HG03460 (cell line): ENCODE measurements at regions not wholly inside any gene's neighbourhood (a gene's known extent, or its start where the extent isn't known, plus 50 kb on each side); places are given as distances from the start of the nearest gene placed in this dataset.

ENCODE experiments used
- ATAC-seq: cut with Tn5 transposase; IDR thresholded peaks from one replicate; pipeline ENCODE4 v1.9.1; 2021; ENCODE audit not compliant: unreplicated experiment

DNA sequence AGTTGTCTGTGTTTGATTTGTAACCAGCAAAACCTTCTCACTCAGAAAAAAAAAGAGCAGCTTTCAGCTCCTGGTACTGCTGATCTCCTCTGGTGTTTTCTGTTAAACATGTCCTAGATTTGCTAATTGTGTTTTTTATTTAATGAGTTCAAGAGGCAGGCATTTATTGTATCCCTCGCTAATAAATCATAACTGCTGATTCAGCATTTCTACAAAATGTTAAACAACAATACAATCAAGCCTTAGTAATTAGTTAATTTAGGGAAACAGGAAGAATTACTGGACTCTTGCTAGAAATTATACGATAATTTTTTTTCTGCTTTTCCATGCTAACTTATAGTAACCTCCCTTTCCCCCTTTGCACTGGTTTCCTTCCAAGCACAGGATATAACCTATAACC is 66.8 kb upstream of the NRP1 start:
- no peak for ATAC-seq

- ATAC-seq, result no peak
These were observed 64.3 kb upstream of the NRP1 start for GRCh38 chr10:33398796-33399195.

- no peak for ATAC-seq
These were observed 62.5 kb upstream of the NRP1 start for GRCh38 chr10:33396938-33397337.

DNA sequence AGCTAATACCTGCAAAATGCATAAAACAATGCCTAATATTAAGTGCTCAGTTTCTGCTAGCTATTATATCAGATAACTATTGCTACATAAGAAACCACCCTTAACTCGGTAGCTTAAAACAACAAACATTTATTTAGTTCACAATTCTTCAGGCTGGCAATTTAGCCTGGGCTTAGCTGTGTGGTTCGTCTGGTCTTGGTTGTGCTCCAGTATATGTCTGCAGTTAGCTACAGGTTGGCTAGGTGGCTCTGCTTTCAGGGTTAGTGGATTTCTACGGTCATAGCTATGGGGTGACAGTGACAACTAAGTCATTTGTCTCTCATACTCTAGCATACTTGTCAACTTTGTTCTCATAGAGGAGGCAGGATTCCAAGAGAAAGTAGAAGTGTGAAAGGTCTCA is 61.8 kb upstream of the NRP1 start:
- no peak for ATAC-seq

DNA sequence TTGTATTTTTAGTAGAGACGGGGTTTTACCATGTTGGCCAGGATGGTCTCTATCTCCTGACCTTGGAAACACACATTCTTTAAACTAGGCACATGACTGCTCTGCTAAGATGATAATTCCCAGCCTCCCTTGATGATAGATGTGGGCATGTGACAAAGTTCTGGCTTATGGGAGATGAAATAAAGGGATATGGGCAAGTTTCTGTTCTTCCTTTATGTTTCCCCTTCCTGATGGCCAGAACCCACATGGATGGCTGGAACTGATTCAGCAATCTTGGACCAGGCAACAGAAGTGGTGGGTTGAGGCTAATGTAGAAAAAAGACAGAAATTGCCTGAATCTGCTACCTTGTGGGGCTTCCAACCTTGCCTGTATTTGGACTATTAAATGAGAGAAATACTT is 60.7 kb upstream of the NRP1 start:
- ATAC-seq, result no peak

DNA sequence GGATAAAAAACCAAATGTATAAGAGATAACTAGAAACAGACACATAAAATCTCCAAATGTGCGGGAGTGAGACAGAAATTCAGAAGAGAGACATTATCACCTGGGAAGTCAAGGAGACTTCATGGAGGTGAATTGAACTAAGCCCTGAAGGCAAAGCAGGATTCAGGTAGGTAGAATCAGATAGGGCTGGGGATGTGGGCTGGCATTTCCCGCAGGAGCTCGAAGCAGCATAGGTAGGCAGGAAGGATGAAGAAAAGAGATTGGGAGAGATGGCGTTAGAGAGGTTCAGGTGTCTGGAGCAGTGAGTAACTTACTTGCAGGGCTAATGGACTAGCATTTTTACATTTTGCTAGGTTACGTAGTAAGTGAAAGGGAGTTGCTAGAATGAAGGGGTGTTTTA is 58.2 kb upstream of the NRP1 start:
- no peak for ATAC-seq

GRCh38 chr10:33391611-33392465 is 57.4 kb upstream of the NRP1 start:
- no peak for ATAC-seq

- no peak for ATAC-seq
These were observed 55.6 kb upstream of the NRP1 start for GRCh38 chr10:33390046-33390445.

- no peak for ATAC-seq
These were observed 54.3 kb upstream of the NRP1 start for GRCh38 chr10:33388785-33389184.

DNA sequence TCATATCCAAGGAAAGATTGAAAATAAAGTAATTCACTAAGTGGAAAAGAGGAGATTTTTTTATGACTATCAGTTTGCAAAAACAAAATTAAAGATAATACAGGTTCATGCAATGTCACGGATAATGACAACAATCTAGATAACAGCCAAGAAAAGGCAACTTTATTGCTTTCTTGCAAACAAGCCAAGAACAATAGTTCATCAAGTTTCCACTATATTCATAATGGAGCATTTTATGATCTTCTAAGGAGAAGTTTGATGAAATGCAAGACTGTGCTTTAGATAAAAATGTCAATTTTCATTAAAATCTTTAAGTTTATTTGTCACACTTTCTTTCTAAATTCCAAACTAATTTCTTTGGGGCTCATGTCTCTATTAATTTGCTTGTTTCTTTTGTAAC is 53.9 kb upstream of the NRP1 start:
- ATAC-seq, result no peak

GRCh38 chr10:33387720-33388119 is 53.3 kb upstream of the NRP1 start:
- ATAC-seq, result no peak

DNA sequence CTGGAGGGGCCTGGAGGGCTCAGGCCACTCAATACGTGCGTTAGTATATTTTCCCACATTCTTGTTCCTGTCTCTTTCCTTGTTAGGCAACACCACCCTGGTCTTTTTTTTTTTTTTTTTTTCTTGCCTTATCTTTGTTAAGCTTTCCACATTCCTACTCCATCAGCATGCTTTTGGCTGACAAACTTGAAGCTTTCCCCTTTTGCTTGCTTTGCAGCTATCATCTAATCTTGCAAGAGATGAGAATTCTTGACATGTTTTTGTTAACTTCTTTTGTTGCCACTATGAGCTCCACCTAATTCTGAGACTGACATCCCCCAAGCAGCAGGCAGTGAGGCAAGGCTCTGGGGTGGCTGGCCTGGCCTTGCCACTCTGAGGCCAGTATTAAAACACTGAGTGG is 52.5 kb upstream of the NRP1 start:
- ATAC-seq, result no peak

GRCh38 chr10:33385686-33386085 is 51.2 kb upstream of the NRP1 start:
- no peak for ATAC-seq

- no peak for ATAC-seq
These were observed 50.5 kb upstream of the NRP1 start for GRCh38 chr10:33385015-33385414.
